ENCODE measurements at regions not wholly inside any gene's neighbourhood (a gene's known extent, or its start where the extent isn't known, plus 50 kb on each side); places are given as distances from the start of the nearest gene placed in this dataset.

DNA sequence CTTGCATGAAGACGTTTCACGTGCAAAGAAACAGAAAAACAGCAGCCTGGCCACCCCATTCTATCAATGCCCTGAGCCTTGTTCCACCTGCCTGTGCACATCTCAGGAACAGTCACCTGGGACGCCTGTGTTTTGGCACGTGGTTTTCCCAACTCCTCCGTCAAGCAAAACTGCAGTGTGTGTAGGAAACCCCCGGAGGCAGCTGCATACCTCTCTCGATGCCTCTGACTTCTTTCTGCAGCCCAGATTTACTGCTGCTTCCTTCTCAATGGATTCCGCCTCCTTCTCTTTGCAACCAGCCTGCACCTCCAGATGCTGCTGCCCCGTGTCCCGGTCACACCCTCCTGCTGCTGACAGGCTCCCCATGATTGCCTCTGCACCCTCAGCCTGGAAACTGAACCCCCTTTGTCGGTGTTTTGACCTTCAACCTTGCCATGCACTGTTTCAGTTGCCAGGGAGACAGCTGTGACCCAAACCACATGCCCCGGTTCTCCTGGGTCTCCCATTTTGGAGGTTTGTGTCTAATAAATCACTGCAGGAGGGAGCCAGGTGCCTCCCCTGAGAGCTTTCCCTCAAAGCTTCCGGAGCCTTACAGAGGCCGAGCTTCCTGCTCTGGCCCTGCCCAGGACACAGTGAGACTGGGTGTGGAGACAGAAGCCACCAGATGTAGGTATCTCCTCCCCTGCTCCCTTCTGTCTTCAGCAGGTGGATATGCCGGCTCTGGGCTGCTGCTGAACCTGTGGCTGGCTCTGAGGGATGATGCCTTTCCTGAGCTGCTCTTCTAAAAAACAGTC is 395.5 kb upstream of the IRX1 start:
- in situ Hi-C loops (cut with HindIII; ENCODE audit: low pct_unique_long_range_greater_than_20kb, low sequenced_read_pairs), result no loop called here
- H3K4me1 ChIP-seq (ENCODE audit: control insufficient read depth, insufficient read depth, low read length), result no peaks in the 10 kb centered on the region
- TF ChIP-seq REST (IDR thresholded peaks at IDR 0.05; ENCODE audit: insufficient read depth in 1 of 2, low read depth in 2 of 2, low read length in 1 of 2) (no peak), CTCF (IDR thresholded peaks at IDR 0.05) (no peak), POLR2AphosphoS5 (IDR thresholded peaks at IDR 0.05; ENCODE audit: low read depth, low read length) (no peak), SIN3A (IDR thresholded peaks at IDR 0.05; ENCODE audit: borderline replicate concordance, insufficient read depth, low read depth, low read length) (no peak), TCF7L2 (IDR thresholded peaks at IDR 0.05; ENCODE audit: low read depth, low read length) (no peak)
- DNase-seq (ENCODE audit: low read depth, low spot score) (no peak), ATAC-seq (no peak)
- intact Hi-C loops (cut with micrococcal nuclease; ENCODE audit: unreplicated experiment), result no loop called here
- no peak overlapping the region for H3K4me3 ChIP-seq (ENCODE audit: low read depth in 2 of 2, low read length in 2 of 2)
- no TSS peak for BruUV-seq (replicated peaks)
- ChIA-PET POLR2A (no interaction called here), CTCF (no interaction called here)
- no peaks in the 10 kb centered on the region for H3K36me3 ChIP-seq (ENCODE audit: control insufficient read depth, insufficient read depth, low read length)
- H3K27me3 ChIP-seq (ENCODE audit: control insufficient read depth, insufficient read depth, low read length), result peaks cover 15% of the 10 kb centered on the region
- H3K9me3 ChIP-seq (ENCODE audit: control insufficient read depth, insufficient read depth, low read depth, low read length), result no peaks in the 10 kb centered on the region
- H3K27ac ChIP-seq (ENCODE audit: low read length), result no peak overlapping the region

DNA sequence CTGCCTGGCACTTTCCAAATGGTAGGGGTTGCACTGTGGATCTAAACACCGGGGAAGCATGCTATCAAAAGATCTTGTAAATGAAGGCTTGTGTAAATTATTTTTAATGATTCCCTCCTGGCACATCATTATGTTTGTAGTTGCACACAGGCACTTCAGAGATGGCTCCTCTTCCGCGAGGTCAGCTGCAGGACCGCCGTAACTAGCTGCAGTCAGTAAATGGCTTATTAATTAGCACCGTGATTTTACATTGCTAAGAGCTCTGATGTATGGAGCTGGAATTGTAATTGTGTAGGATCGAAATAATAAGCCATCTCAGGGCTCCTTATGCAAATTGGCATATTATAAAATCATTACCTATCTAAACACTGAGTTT is 397.6 kb upstream of the IRX1 start:
- in situ Hi-C loops (cut with HindIII; ENCODE audit: low pct_unique_long_range_greater_than_20kb, low sequenced_read_pairs) (no loop called here), intact Hi-C loops (cut with micrococcal nuclease; ENCODE audit: unreplicated experiment) (no loop called here)
- Histone ChIP-seq H3K27me3 (ENCODE audit: control insufficient read depth, insufficient read depth, low read length) (peaks cover 15% of the 10 kb centered on the region), H3K27ac (ENCODE audit: low read length) (no peak overlapping the region), H3K4me3 (ENCODE audit: low read depth in 2 of 2, low read length in 2 of 2) (no peak overlapping the region), H3K9me3 (ENCODE audit: control insufficient read depth, insufficient read depth, low read depth, low read length) (no peaks in the 10 kb centered on the region), H3K4me1 (ENCODE audit: control insufficient read depth, insufficient read depth, low read length) (no peaks in the 10 kb centered on the region), H3K36me3 (ENCODE audit: control insufficient read depth, insufficient read depth, low read length) (no peaks in the 10 kb centered on the region)
- DNase-seq (ENCODE audit: low read depth, low spot score) (no peak), ATAC-seq (no peak)
- no TSS peak for BruUV-seq (replicated peaks)
- TF ChIP-seq CTCF (IDR thresholded peaks at IDR 0.05) (no peak), SIN3A (IDR thresholded peaks at IDR 0.05; ENCODE audit: borderline replicate concordance, insufficient read depth, low read depth, low read length) (no peak), TCF7L2 (IDR thresholded peaks at IDR 0.05; ENCODE audit: low read depth, low read length) (no peak), REST (IDR thresholded peaks at IDR 0.05; ENCODE audit: insufficient read depth in 1 of 2, low read depth in 2 of 2, low read length in 1 of 2) (no peak), POLR2AphosphoS5 (IDR thresholded peaks at IDR 0.05; ENCODE audit: low read depth, low read length) (no peak)
- CTCF ChIA-PET, result no interaction called here
- POLR2A ChIA-PET, result no interaction called here

Measured in Panc1 (cell line).